CD8-positive, alpha-beta memory T cell (primary cell): ENCODE measurements at regions not wholly inside any gene's neighbourhood (a gene's known extent, or its start where the extent isn't known, plus 50 kb on each side); places are given as distances from the start of the nearest gene placed in this dataset.

Source experiments
- CTCF ChIA-PET: fragments of 350-600 bp; sonication (Branson Sonifier 250); formaldehyde crosslinking; loops from one replicate; lab custom pipeline; 2021; ENCODE audit warnings: antibody characterized with exemption; lab: Charles Lee
- POLR2A ChIA-PET: fragments of 350-600 bp; sonication (Branson Sonifier 250); formaldehyde crosslinking; loops from one replicate; lab custom pipeline; 2021; ENCODE audit warnings: antibody characterized with exemption; lab: Charles Lee
- DNase-seq, 5 donors: peaks; one replicate each; pipeline versions ENCODE4 v3.0.0 to v3.0.0-alpha.2; 2020 to 2022; ENCODE audit warnings: mixed read lengths in 1 of 5
- H3K27ac ChIP-seq: one replicate; pipeline ENCODE4 v1.7.0; 2013; ENCODE audit warnings: low read depth, mild to moderate bottlenecking, low read length, moderate library complexity
- H3K27me3 ChIP-seq: 2 replicates; pipeline ENCODE4 v1.7.0; 2013; ENCODE audit warnings: low read length, mild to moderate bottlenecking; ENCODE audit not compliant: insufficient read depth, poor library complexity, severe bottlenecking
- H3K36me3 ChIP-seq: 2 replicates; pipeline ENCODE4 v1.7.0; 2013; ENCODE audit warnings: mild to moderate bottlenecking, low read length, moderate library complexity; ENCODE audit not compliant: insufficient read depth
- H3K4me1 ChIP-seq: 2 replicates; pipeline ENCODE4 v1.7.0; 2013; ENCODE audit warnings: mild to moderate bottlenecking, low read length, moderate library complexity; ENCODE audit not compliant: insufficient read depth
- H3K4me3 ChIP-seq: 2 replicates; pipeline ENCODE4 v1.7.0; 2013; ENCODE audit warnings: mild to moderate bottlenecking, low read length
- H3K9me3 ChIP-seq: 2 replicates; pipeline ENCODE4 v1.7.0; 2013; ENCODE audit warnings: mild to moderate bottlenecking, low read length
- H3K27ac Mint-ChIP-seq, 8 donors: one replicate each; pipeline ENCODE4 v1.8.0; 2020 to 2021; ENCODE audit warnings: mixed read lengths in 8 of 8, mild to moderate bottlenecking in 6 of 8, inconsistent platforms in 3 of 8, moderate library complexity in 3 of 8
- H3K27me3 Mint-ChIP-seq, 2 donors: one replicate each; pipeline ENCODE4 v1.8.0; 2020 to 2021; ENCODE audit warnings: mixed read lengths in 2 of 2, mild to moderate bottlenecking in 1 of 2, moderate library complexity in 1 of 2
- H3K36me3 Mint-ChIP-seq, 3 donors: one replicate each; pipeline ENCODE4 v1.8.0; 2020 to 2021; ENCODE audit warnings: mixed read lengths in 3 of 3, inconsistent platforms in 1 of 3, mild to moderate bottlenecking in 1 of 3
- H3K4me1 Mint-ChIP-seq, 3 donors: one replicate each; pipeline ENCODE4 v1.8.0; 2020 to 2021; ENCODE audit warnings: mixed read lengths in 3 of 3, inconsistent platforms in 1 of 3, mild to moderate bottlenecking in 1 of 3
- H3K4me3 Mint-ChIP-seq, 7 donors: one replicate each; pipeline ENCODE4 v1.8.0; 2020 to 2021; ENCODE audit warnings: mixed read lengths in 7 of 7, mild to moderate bottlenecking in 6 of 7, moderate library complexity in 4 of 7, inconsistent platforms in 2 of 7
- H3K9me3 Mint-ChIP-seq, 5 donors: one replicate each; pipeline ENCODE4 v1.8.0; 2020 to 2022; ENCODE audit warnings: mixed read lengths in 5 of 5, mild to moderate bottlenecking in 3 of 5, moderate library complexity in 2 of 5, inconsistent platforms in 1 of 5

- Mint-ChIP-seq H3K4me3 (no peak overlapping the region), H3K27ac (no peak overlapping the region)
These were observed 279.0 kb upstream of the VEPH1 start for GRCh38 chr3:157782236-157782635.

GRCh38 chr3:157776861-157777260 is 273.6 kb upstream of the VEPH1 start:
- ChIA-PET CTCF (no interaction called here), POLR2A (no interaction called here)
- H3K9me3 ChIP-seq: no peaks in the 10 kb centered on the region
- Mint-ChIP-seq H3K27ac (no peak overlapping the region), H3K9me3 (peaks cover 0 to 7% (median 3%) of the 10 kb centered on the region in 5 donors), H3K36me3 (no peaks in the 10 kb centered on the region), H3K4me3 (no peak overlapping the region), H3K4me1 (no peaks in the 10 kb centered on the region), H3K27me3 (no peaks in the 10 kb centered on the region)
- no peak for DNase-seq
- no peaks in the 10 kb centered on the region for H3K4me1 ChIP-seq
- no peak overlapping the region for H3K27ac ChIP-seq
- H3K27me3 ChIP-seq: no peaks in the 10 kb centered on the region
- H3K4me3 ChIP-seq: no peak overlapping the region
- no peaks in the 10 kb centered on the region for H3K36me3 ChIP-seq

More at GRCh38 chr3:157782236-157782635, 279.0 kb upstream of the VEPH1 start:
- Mint-ChIP-seq H3K36me3 (no peaks in the 10 kb centered on the region), H3K4me1 (no peaks in the 10 kb centered on the region), H3K9me3 (peaks cover 0 to 7% (median 3%) of the 10 kb centered on the region in 5 donors), H3K27me3 (no peaks in the 10 kb centered on the region)
- no peaks in the 10 kb centered on the region for H3K4me1 ChIP-seq
- H3K4me3 ChIP-seq: no peak overlapping the region
- no peak overlapping the region for H3K27ac ChIP-seq
- DNase-seq: no peak
- ChIA-PET CTCF (no interaction called here), POLR2A (no interaction called here)
- H3K9me3 ChIP-seq: no peaks in the 10 kb centered on the region
- H3K36me3 ChIP-seq: no peaks in the 10 kb centered on the region
- no peaks in the 10 kb centered on the region for H3K27me3 ChIP-seq

GRCh38 chr3:157775446-157775845 is 272.2 kb upstream of the VEPH1 start:
- no peak overlapping the region for H3K4me3 Mint-ChIP-seq
- H3K9me3 ChIP-seq: no peaks in the 10 kb centered on the region
- no peak overlapping the region for H3K4me3 ChIP-seq
- H3K27me3 ChIP-seq: no peaks in the 10 kb centered on the region
- ChIA-PET POLR2A (no interaction called here), CTCF (no interaction called here)
- H3K27ac ChIP-seq: no peak overlapping the region
- no peaks in the 10 kb centered on the region for H3K36me3 ChIP-seq
- H3K36me3 Mint-ChIP-seq: no peaks in the 10 kb centered on the region
- no peak for DNase-seq
- H3K4me1 Mint-ChIP-seq: no peaks in the 10 kb centered on the region
- H3K27ac Mint-ChIP-seq: no peak overlapping the region
- peaks cover 0 to 6% (median under 1%) of the 10 kb centered on the region in 5 donors for H3K9me3 Mint-ChIP-seq
- H3K27me3 Mint-ChIP-seq: no peaks in the 10 kb centered on the region
- no peaks in the 10 kb centered on the region for H3K4me1 ChIP-seq

- Histone ChIP-seq H3K4me3 (no peak overlapping the region), H3K27ac (no peak overlapping the region), H3K9me3 (no peaks in the 10 kb centered on the region), H3K27me3 (no peaks in the 10 kb centered on the region), H3K4me1 (no peaks in the 10 kb centered on the region), H3K36me3 (no peaks in the 10 kb centered on the region)
- no peaks in the 10 kb centered on the region for H3K4me1 Mint-ChIP-seq
- no peaks in the 10 kb centered on the region for H3K27me3 Mint-ChIP-seq
- no peak for DNase-seq
- no peaks in the 10 kb centered on the region for H3K36me3 Mint-ChIP-seq
- no peak overlapping the region for H3K4me3 Mint-ChIP-seq
- ChIA-PET CTCF (no interaction called here), POLR2A (no interaction called here)
- H3K27ac Mint-ChIP-seq: no peak overlapping the region
- H3K9me3 Mint-ChIP-seq: peaks cover 0 to 2% (median 0%) of the 10 kb centered on the region in 5 donors
These were observed 266.2 kb upstream of the VEPH1 start for GRCh38 chr3:157769378-157769777.

GRCh38 chr3:157767607-157768006 is 264.4 kb upstream of the VEPH1 start:
- Mint-ChIP-seq H3K36me3 (no peaks in the 10 kb centered on the region), H3K27ac (no peak overlapping the region), H3K27me3 (no peaks in the 10 kb centered on the region)

GRCh38 chr3:157763644-157764043 is 260.4 kb upstream of the VEPH1 start:
- CTCF ChIA-PET: no interaction called here
- POLR2A ChIA-PET: no interaction called here
- Mint-ChIP-seq H3K4me1 (no peaks in the 10 kb centered on the region), H3K27ac (no peak overlapping the region), H3K4me3 (no peak overlapping the region), H3K27me3 (peaks cover 0 to 1% of the 10 kb centered on the region in 2 donors), H3K9me3 (peaks cover 0 to 2% (median 2%) of the 10 kb centered on the region in 5 donors), H3K36me3 (no peaks in the 10 kb centered on the region)
- Histone ChIP-seq H3K4me3 (no peak overlapping the region), H3K4me1 (no peaks in the 10 kb centered on the region), H3K9me3 (no peaks in the 10 kb centered on the region), H3K27ac (no peak overlapping the region), H3K27me3 (no peaks in the 10 kb centered on the region), H3K36me3 (no peaks in the 10 kb centered on the region)
- no peak for DNase-seq

More at GRCh38 chr3:157767607-157768006, 264.4 kb upstream of the VEPH1 start:
- Mint-ChIP-seq H3K9me3 (peaks cover 0 to 2% (median 0%) of the 10 kb centered on the region in 5 donors), H3K4me1 (no peaks in the 10 kb centered on the region), H3K4me3 (no peak overlapping the region)
- Histone ChIP-seq H3K9me3 (no peaks in the 10 kb centered on the region), H3K36me3 (no peaks in the 10 kb centered on the region), H3K27me3 (no peaks in the 10 kb centered on the region), H3K27ac (no peak overlapping the region), H3K4me1 (no peaks in the 10 kb centered on the region), H3K4me3 (no peak overlapping the region)
- DNase-seq: no peak
- CTCF ChIA-PET: no interaction called here
- POLR2A ChIA-PET: no interaction called here

GRCh38 chr3:157759311-157759710 is 256.1 kb upstream of the VEPH1 start:
- Mint-ChIP-seq H3K4me1 (no peaks in the 10 kb centered on the region), H3K36me3 (no peaks in the 10 kb centered on the region), H3K27ac (no peak overlapping the region), H3K4me3 (no peak overlapping the region), H3K9me3 (peaks cover 0 to 2% (median 0%) of the 10 kb centered on the region in 5 donors), H3K27me3 (peaks cover 0 to 4% of the 10 kb centered on the region in 2 donors)
- no peaks in the 10 kb centered on the region for H3K36me3 ChIP-seq
- no peaks in the 10 kb centered on the region for H3K27me3 ChIP-seq
- no peak overlapping the region for H3K4me3 ChIP-seq
- H3K9me3 ChIP-seq: no peaks in the 10 kb centered on the region
- POLR2A ChIA-PET: no interaction called here
- no peak for DNase-seq
- CTCF ChIA-PET: no interaction called here
- H3K4me1 ChIP-seq: no peaks in the 10 kb centered on the region
- no peak overlapping the region for H3K27ac ChIP-seq

- Mint-ChIP-seq H3K9me3 (peaks cover 0 to 3% (median under 1%) of the 10 kb centered on the region in 5 donors), H3K4me3 (no peak overlapping the region), H3K36me3 (no peaks in the 10 kb centered on the region), H3K4me1 (no peaks in the 10 kb centered on the region), H3K27ac (no peak overlapping the region), H3K27me3 (peaks cover 0 to 4% of the 10 kb centered on the region in 2 donors)
- DNase-seq: no peak
- H3K4me3 ChIP-seq: no peak overlapping the region
- no peaks in the 10 kb centered on the region for H3K4me1 ChIP-seq
- no peaks in the 10 kb centered on the region for H3K36me3 ChIP-seq
- H3K27me3 ChIP-seq: no peaks in the 10 kb centered on the region
- POLR2A ChIA-PET: no interaction called here
- CTCF ChIA-PET: no interaction called here
- no peaks in the 10 kb centered on the region for H3K9me3 ChIP-seq
- no peak overlapping the region for H3K27ac ChIP-seq
These were observed 252.0 kb upstream of the VEPH1 start for GRCh38 chr3:157755233-157755632.

GRCh38 chr3:157754451-157754850 is 251.2 kb upstream of the VEPH1 start:
- Mint-ChIP-seq H3K9me3 (peaks cover 0 to 7% (median 2%) of the 10 kb centered on the region in 5 donors), H3K4me1 (no peaks in the 10 kb centered on the region), H3K4me3 (no peak overlapping the region), H3K36me3 (no peaks in the 10 kb centered on the region), H3K27me3 (peaks cover 0 to 4% of the 10 kb centered on the region in 2 donors), H3K27ac (no peak overlapping the region)
- Histone ChIP-seq H3K27me3 (no peaks in the 10 kb centered on the region), H3K4me1 (no peaks in the 10 kb centered on the region), H3K9me3 (no peaks in the 10 kb centered on the region), H3K36me3 (no peaks in the 10 kb centered on the region), H3K4me3 (no peak overlapping the region), H3K27ac (no peak overlapping the region)
- POLR2A ChIA-PET: no interaction called here
- DNase-seq: no peak
- CTCF ChIA-PET: no interaction called here
